Kidney (tissue), 13 donors: ENCODE measurements at regions not wholly inside any gene's neighbourhood (a gene's known extent, or its start where the extent isn't known, plus 50 kb on each side); places are given as distances from the start of the nearest gene placed in this dataset.

Source experiments
- DNase-seq, 5 donors: peaks; one replicate each; pipeline ENCODE4 v3.0.0-alpha.2; 2013 to 2020
- FAIRE-seq: peaks from 2 replicates; lab custom pipeline; 2012; peaks lifted over from hg19 to GRCh38; lab: Jason Lieb, UNC
- H3K27ac ChIP-seq, 2 donors: one replicate each; pipeline ENCODE4 v1.7.0; 2013; ENCODE audit warnings: low read depth in 2 of 2, low read length in 2 of 2, inconsistent platforms in 1 of 2
- H3K27me3 ChIP-seq: one replicate; pipeline ENCODE4 v1.7.1; 2013; ENCODE audit warnings: low read length, inconsistent platforms; ENCODE audit not compliant: control insufficient read depth, insufficient read depth
- H3K36me3 ChIP-seq, 3 donors: one replicate each; pipeline versions ENCODE4 v1.7.0 to v1.7.1; 2013; ENCODE audit warnings: low read length in 3 of 3, control low read depth in 1 of 3, inconsistent platforms in 1 of 3; ENCODE audit not compliant: insufficient read depth in 3 of 3, control insufficient read depth in 2 of 3
- H3K4me1 ChIP-seq, 3 donors: one replicate each; pipeline versions ENCODE4 v1.7.0 to v1.7.1; 2013; ENCODE audit warnings: low read length in 3 of 3, inconsistent platforms in 1 of 3, low read depth in 1 of 3; ENCODE audit not compliant: control insufficient read depth in 2 of 3, insufficient read depth in 2 of 3
- H3K4me3 ChIP-seq, 3 donors: one replicate each; pipeline versions ENCODE4 v1.7.0 to v1.8.1; 2013; ENCODE audit warnings: low read length in 3 of 3, control low read depth in 1 of 3, inconsistent platforms in 1 of 3
- H3K9ac ChIP-seq, 3 donors: one replicate each; pipeline versions ENCODE4 v1.7.0 to v1.7.1; 2013; ENCODE audit warnings: low read length in 3 of 3, control low read depth in 1 of 3, inconsistent platforms in 1 of 3
- H3K9me3 ChIP-seq, 3 donors: one replicate each; pipeline versions ENCODE4 v1.7.0 to v1.7.1; 2013; ENCODE audit warnings: low read length in 3 of 3, control low read depth in 1 of 3, inconsistent platforms in 1 of 3; ENCODE audit not compliant: control insufficient read depth in 2 of 3, insufficient read depth in 1 of 3
- CTCF ChIP-seq: IDR thresholded peaks from 3 replicates; pipeline ENCODE4 v1.5.1; 2012; ENCODE audit warnings: mild to moderate bottlenecking, moderate library complexity, borderline replicate concordance; ENCODE audit not compliant: insufficient read depth; ENCODE audit errors: extremely low read depth
- intact Hi-C: fragments of 100-400 bp; cut with DNase I; formaldehyde crosslinking; loops from one replicate; pipeline ENCODE4 v1.11.1; 2022
- donor health status: control.
- donor health status: control.
- donor health status: control.
- donor health status: control.
- donor health status: control.
- donor health status: DM: yes; HTN: yes; CAD: no.
- donor health status: Normal renal cell carcinoma (clear cell type).

GRCh38 chr13:73168226-73168952, 109.6 kb downstream of the KLF5 start:
- no peak for DNase-seq
- no peaks in the 10 kb centered on the region for H3K27me3 ChIP-seq
- H3K36me3 ChIP-seq = no peaks in the 10 kb centered on the region
- intact Hi-C loops = no loop called here
- peaks cover 0 to 11% (median 6%) of the 10 kb centered on the region in 3 donors for H3K4me1 ChIP-seq
- H3K9me3 ChIP-seq = no peaks in the 10 kb centered on the region
- no peak overlapping the region for H3K27ac ChIP-seq
- FAIRE-seq = no peak
- no peak for TF ChIP-seq CTCF
- no peak overlapping the region for H3K4me3 ChIP-seq
- no peak overlapping the region for H3K9ac ChIP-seq

- DNase-seq (no peak), FAIRE-seq (no peak)
- Histone ChIP-seq H3K9me3 (no peaks in the 10 kb centered on the region), H3K4me1 (peaks cover 0 to 11% (median 6%) of the 10 kb centered on the region in 3 donors), H3K36me3 (no peaks in the 10 kb centered on the region), H3K9ac (no peak overlapping the region), H3K27me3 (no peaks in the 10 kb centered on the region), H3K27ac (no peak overlapping the region), H3K4me3 (no peak overlapping the region)
- intact Hi-C loops = no loop called here
- TF ChIP-seq CTCF = no peak
Observed at GRCh38 chr13:73167028-73167820, 108.4 kb downstream of the KLF5 start.

- FAIRE-seq (no peak), DNase-seq (no peak)
- no peaks in the 10 kb centered on the region for H3K9me3 ChIP-seq
- H3K9ac ChIP-seq = no peak overlapping the region
- no peaks in the 10 kb centered on the region for H3K36me3 ChIP-seq
- no peak for TF ChIP-seq CTCF
- intact Hi-C loops = no loop called here
- no peak overlapping the region for H3K27ac ChIP-seq
- H3K27me3 ChIP-seq = no peaks in the 10 kb centered on the region
- H3K4me1 ChIP-seq = peaks cover 0 to 11% (median 6%) of the 10 kb centered on the region in 3 donors
- no peak overlapping the region for H3K4me3 ChIP-seq
Observed at GRCh38 chr13:73166204-73166603, 107.4 kb downstream of the KLF5 start.
